HepG2 (cell line): ENCODE measurements at regions not wholly inside any gene's neighbourhood (a gene's known extent, or its start where the extent isn't known, plus 50 kb on each side); places are given as distances from the start of the nearest gene placed in this dataset.

Experiments used
- AHDC1 ChIP-seq: sonication (generic); formaldehyde crosslinking; IDR thresholded peaks from 2 replicates; pipeline ENCODE4 v1.5.1; 2020; ENCODE audit warnings: mild to moderate bottlenecking, missing genetic modification reagents, borderline replicate concordance
- ARID5B ChIP-seq: IDR thresholded peaks from 2 replicates; pipeline ENCODE4 v1.4.0; 2020; ENCODE audit warnings: mild to moderate bottlenecking, missing genetic modification reagents
- ELF3 ChIP-seq: IDR thresholded peaks from 2 replicates; pipeline ENCODE4 v1.6.1; 2016; ENCODE audit warnings: missing genetic modification reagents, missing compliant biosample characterization
- GZF1 ChIP-seq: sonication (generic); formaldehyde crosslinking; IDR thresholded peaks from 2 replicates; pipeline ENCODE4 v1.5.1; 2020; ENCODE audit warnings: mild to moderate bottlenecking, missing genetic modification reagents
- HOMEZ ChIP-seq: IDR thresholded peaks from 2 replicates; pipeline ENCODE4 v1.6.1; 2016; ENCODE audit warnings: low read depth
- KAT8 ChIP-seq: IDR thresholded peaks from 2 replicates; pipeline ENCODE4 v1.6.1; 2016; ENCODE audit warnings: missing genetic modification reagents, missing compliant biosample characterization
- NR2F1 ChIP-seq, 2 experiments: fragments of 450-650 bp in 1 of 2; formaldehyde crosslinking in 1 of 2; IDR thresholded peaks; 2 replicates each; pipeline versions ENCODE4 v1.5.0 to v1.6.1; 2016 to 2020; ENCODE audit warnings: mild to moderate bottlenecking in 1 of 2, missing compliant biosample characterization in 1 of 2, missing genetic modification reagents in 1 of 2, moderate library complexity in 1 of 2
- RFXANK ChIP-seq: IDR thresholded peaks from 2 replicates; pipeline ENCODE4 v1.6.1; 2016
- TARDBP ChIP-seq: sonication (generic); formaldehyde crosslinking; IDR thresholded peaks from 2 replicates; pipeline ENCODE4 v1.8.0; 2022; ENCODE audit warnings: mild to moderate bottlenecking, missing genetic modification reagents
- TGIF2 ChIP-seq: IDR thresholded peaks from 2 replicates; pipeline ENCODE4 v1.6.1; 2016; ENCODE audit warnings: control low read depth, missing compliant biosample characterization
- ZBTB34 ChIP-seq: sonication (generic); formaldehyde crosslinking; IDR thresholded peaks from 2 replicates; pipeline ENCODE4 v1.8.0; 2022; ENCODE audit warnings: mild to moderate bottlenecking, missing genetic modification reagents
- ZFP82 ChIP-seq: sonication (generic); formaldehyde crosslinking; IDR thresholded peaks from 2 replicates; pipeline ENCODE4 v1.5.1; 2020; ENCODE audit warnings: mild to moderate bottlenecking, missing genetic modification reagents, borderline replicate concordance
- ZNF235 ChIP-seq: sonication (generic); formaldehyde crosslinking; IDR thresholded peaks from 2 replicates; pipeline ENCODE4 v1.8.1; 2023; ENCODE audit warnings: mild to moderate bottlenecking, missing genetic modification reagents, borderline replicate concordance
- ZNF530 ChIP-seq: sonication (generic); formaldehyde crosslinking; IDR thresholded peaks from 2 replicates; pipeline ENCODE4 v1.5.0; 2020; ENCODE audit warnings: low read depth, mild to moderate bottlenecking, missing genetic modification reagents
- ZNF557 ChIP-seq: sonication (generic); formaldehyde crosslinking; IDR thresholded peaks from 2 replicates; pipeline ENCODE4 v1.4.0; 2020; ENCODE audit warnings: missing genetic modification reagents
- ZNF841 ChIP-seq: sonication (generic); formaldehyde crosslinking; IDR thresholded peaks from 2 replicates; pipeline ENCODE4 v1.8.1; 2023; ENCODE audit warnings: missing genetic modification reagents, borderline replicate concordance

GRCh38 chr10:112896273-112896672 is 53.8 kb upstream of the TCF7L2 start (continued):
- TF ChIP-seq KAT8 (CRISPR knock-in tag) = 0 out of 2 replicates have a peak, but pooled peaks have one; percentile 18
- TF ChIP-seq GZF1 (CRISPR knock-in tag) = no peak
- TF ChIP-seq AHDC1 (CRISPR knock-in tag) = 0 out of 2 replicates have a peak, but pooled peaks have one; percentile 50
- no peak for TF ChIP-seq ZNF235 (CRISPR knock-in tag)
- TF ChIP-seq NR2F1 (CRISPR knock-in tag; IDR thresholded peaks at IDR 0.05) = no peak; a peak in 1 of 4 replicates
- TF ChIP-seq ZNF841 (CRISPR knock-in tag) = no peak
- TF ChIP-seq HOMEZ (CRISPR knock-in tag) = peak; percentile 66; the same call in 1 of the 2 replicates
- no peak for TF ChIP-seq TGIF2 (CRISPR knock-in tag)
- no peak for TF ChIP-seq ZBTB34
- peak; percentile 90 for TF ChIP-seq ARID5B (CRISPR knock-in tag)
- peak; percentile 20; the same call in 1 of the 2 replicates for TF ChIP-seq ELF3 (CRISPR knock-in tag)
- no peak for TF ChIP-seq ZFP82 (CRISPR knock-in tag)
- no peak for TF ChIP-seq ZNF557 (CRISPR knock-in tag)
- TF ChIP-seq ZNF530 (CRISPR knock-in tag) = no peak
- TF ChIP-seq TARDBP = no peak
- no peak for TF ChIP-seq RFXANK (CRISPR knock-in tag)
